NCI-H2029 (cell line): ENCODE measurements at regions not wholly inside any gene's neighbourhood (a gene's known extent, or its start where the extent isn't known, plus 50 kb on each side); places are given as distances from the start of the nearest gene placed in this dataset.
"Not testable (repeated sequence)": the region's sequence is repeated elsewhere in the genome, so short reads cannot be mapped to it uniquely, and the experiment has no call there.

Experiments
- DNase-seq: peaks from one replicate; lab custom pipeline; 2025; lab: John Stamatoyannopoulos, UW

DNA sequence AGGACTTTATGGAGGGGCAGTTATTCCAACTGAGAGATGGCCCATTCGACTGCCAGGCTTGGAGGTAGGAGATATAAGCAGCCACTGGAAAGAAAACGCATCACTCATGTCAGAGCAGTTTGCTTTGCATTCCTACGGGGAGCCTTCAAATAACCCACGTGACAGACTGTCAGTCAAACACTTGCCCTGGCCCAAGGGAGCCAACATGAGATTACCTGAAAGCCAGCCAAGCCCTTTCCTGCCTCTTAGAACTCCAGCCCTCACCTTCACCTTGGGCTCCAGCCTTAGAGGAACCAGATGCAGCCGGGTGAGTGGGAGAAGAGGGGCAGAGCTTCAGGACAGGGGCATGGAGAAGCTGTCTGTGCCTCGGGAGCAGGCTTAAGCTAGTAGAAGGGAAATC lies 95.3 kb upstream of the CXCL13 start:
- DNase-seq = no peak

- no peak for DNase-seq
Observed at GRCh38 chr4:77525538-77525937, 80.1 kb upstream of the CXCL13 start.

GRCh38 chr4:77527900-77528299 lies 77.7 kb upstream of the CXCL13 start:
- not testable (repeated sequence) for DNase-seq

DNA sequence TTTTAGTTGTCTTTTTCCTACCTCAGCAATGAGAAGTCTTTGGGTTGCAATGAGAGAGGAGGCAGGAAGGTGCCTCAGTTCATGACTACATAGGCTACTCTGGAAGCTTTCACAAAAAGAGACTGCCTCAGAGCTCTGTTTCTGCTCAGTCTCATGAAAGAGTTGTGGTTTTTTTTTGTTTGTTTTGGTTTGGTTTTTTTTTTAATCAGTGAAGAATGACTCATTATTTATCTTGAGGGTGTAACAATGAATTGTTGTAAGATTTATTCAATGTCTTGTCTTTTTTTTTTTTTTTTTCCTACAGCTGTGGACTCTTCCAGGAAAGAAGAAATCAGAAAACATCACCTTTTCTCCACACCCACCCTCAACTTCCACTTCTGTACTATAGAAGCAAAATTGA lies 67.5 kb upstream of the CXCL13 start:
- peak; percentile 45 for DNase-seq

GRCh38 chr4:77538574-77539157 lies 67.0 kb upstream of the CXCL13 start:
- peak; percentile 88 for DNase-seq
